DMS79 (cell line): ENCODE measurements at regions not wholly inside any gene's neighbourhood (a gene's known extent, or its start where the extent isn't known, plus 50 kb on each side); places are given as distances from the start of the nearest gene placed in this dataset.
A peak's percentile ranks its signal among the peaks of the same experiment; 100 is the strongest.

ENCODE experiments used
- DNase-seq: peaks from one replicate; lab custom pipeline; 2025; lab: John Stamatoyannopoulos, UW

DNA sequence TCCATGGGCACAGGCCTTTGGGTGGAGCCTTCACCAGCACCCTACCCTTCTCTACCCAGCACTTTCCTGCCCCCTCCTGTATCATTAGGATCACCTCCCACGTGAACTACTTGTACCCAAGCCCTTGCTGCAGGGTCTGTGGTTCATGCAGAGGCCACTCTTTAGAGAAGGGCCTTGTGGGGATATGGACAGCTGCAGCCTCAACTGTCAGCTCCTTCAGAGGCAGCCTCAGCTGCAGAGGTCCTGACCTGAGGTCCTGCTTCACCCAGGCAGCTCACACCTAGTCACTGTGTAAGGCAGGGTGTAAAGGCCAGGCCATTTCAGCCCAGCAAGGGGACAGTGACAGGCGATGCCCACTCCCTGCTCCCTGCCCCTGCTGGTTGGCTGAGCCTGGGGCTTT lies 448.6 kb upstream of the PROK2 start:
- no peak for DNase-seq

DNA sequence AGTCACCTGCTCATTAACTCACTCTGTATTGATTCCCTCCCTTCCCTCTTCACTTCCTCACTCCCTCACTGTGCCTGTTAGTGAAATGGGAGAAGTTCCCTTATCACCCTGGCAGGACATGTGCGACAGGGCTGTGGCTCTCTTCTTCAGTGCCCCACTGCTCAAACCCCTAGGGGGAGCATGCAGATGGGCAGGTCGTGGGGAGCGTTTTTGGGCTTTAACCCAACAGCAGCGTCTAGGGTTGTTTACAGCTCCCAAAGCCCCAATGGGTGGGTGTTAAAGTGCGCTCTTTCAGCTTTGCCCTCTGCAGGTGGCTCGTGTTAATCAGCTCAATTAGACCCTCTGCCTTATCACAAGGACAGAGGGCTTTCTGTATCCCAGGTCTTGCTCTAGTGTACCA lies 447.8 kb upstream of the PROK2 start:
- DNase-seq: no peak

DNA sequence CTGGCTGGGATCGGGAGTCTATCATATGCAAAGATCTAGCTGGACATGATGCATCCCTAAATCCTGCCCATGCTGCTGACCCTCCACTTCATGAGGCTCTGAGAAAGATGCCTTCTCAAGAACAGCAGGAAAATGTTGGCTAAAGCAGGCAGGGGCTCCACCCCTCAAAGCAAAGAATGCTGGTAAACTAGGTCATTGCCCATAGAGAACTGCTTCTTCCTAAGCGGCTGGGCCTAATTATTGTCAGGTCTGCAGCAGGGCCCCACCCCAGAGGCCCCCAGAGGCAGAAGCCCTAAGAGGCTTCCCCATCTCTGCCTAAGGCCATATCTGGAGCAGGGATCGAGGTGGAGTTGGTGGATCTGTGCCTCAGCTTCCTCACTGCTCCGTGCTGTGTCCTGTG lies 447.4 kb upstream of the PROK2 start:
- DNase-seq: no peak

DNA sequence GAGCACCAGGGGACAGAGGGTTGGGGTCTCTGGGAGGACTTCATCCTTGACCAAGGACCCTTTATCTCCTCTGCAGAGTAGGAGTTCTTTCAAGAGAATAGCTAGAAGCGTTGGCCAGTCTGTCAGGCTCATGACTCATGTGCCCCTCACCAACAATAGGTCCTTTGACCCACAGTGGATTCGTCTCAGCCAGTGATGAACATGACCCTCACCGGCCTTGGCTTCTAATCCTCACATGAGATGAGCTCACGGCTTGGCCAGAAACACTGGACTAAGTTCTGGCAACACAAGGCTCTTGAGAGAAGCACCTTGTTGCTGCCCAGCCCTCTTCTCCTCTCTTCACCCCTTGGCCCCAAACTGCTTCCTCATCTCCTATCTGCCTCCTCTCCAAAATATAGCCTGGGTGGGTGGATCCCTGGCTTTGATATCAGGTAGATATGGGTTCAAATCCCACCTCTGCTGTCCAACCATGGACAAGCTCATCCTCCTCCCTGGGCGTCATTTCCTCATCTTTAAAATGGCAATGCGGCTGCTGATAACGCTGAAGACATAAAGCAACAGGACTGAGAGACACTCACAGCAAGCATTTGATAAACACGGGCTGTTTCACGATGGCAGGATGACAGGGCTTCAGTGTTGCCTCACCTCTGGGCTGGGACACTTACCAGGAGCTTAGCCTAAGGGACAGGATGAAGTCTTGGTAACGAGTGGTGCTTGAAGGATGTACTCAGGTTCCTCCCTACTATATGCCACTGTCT lies 446.7 kb upstream of the PROK2 start:
- no peak for DNase-seq

DNA sequence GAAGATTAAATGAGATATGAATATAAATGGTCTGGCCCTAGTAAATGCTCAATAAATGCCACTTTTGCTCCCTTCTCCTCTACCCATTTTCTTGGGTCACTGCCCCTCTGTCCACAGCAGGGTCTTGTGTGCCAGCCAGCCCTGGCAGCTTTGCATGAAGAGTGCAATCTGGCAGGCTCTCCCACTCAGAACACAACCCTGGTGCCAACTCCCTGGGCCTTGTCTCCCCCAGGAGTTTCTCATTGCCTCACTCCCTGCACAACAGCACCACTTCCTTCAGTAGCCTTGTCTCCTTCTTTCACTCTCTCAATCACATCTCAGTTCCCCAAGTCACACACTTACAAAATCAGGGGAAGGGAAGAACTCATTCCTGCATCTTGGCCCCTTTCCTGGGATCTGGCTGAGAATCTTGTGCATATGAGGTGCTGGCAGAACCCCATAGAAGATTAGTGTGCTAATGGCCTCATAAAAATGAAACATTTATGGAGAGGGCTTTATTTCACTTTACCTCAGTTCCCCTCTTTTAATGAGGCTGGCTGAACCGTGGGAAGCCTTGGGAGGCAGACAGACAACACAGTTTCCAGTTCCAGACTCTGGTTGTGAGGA lies 445.9 kb upstream of the PROK2 start:
- DNase-seq: no peak

DNA sequence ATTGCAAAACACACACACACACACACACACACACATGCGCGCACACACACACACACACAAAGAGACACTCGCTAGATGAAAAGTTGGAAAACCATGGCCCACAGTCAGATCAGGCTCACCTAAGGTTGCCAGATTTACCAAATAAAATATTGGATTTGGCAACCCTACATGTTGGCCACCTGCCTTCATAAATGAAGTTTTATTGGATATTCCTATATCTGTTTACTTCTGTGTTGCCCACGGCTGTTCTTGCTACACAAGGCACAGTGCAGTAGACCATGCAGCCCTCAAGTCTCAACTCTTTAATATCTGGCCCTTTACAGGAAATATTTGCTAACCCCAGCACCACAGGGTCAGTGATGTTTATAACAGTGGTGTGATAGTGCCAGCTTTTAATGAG lies 445.0 kb upstream of the PROK2 start:
- DNase-seq: peak; percentile 3

DNA sequence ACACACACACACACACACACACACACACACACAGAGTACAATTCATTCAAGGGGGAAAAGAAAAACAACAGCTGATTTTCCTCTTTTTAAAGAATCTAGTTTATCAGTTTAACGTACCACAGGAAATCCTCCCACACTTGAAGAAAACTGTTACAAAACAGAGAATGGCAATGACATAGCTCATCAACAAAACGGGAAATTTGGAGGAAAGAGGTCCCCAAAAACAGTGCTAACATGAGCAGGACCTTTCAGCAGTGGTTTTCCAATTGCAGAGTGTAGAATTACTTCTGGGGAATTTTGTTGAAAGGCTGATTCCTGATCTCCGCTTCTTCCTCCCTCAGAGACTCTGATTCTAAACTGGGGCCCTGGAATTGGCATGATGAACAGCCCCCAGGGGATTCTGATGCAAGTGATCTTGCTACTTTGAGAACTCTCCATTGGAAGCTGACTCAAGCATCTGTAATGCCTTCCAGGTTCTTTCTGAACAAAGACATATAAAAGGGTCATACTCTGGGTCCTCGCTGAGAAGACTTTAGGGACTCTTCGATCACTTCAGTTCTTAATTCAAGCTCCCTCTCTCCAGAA lies 442.6 kb upstream of the PROK2 start:
- no peak for DNase-seq

DNA sequence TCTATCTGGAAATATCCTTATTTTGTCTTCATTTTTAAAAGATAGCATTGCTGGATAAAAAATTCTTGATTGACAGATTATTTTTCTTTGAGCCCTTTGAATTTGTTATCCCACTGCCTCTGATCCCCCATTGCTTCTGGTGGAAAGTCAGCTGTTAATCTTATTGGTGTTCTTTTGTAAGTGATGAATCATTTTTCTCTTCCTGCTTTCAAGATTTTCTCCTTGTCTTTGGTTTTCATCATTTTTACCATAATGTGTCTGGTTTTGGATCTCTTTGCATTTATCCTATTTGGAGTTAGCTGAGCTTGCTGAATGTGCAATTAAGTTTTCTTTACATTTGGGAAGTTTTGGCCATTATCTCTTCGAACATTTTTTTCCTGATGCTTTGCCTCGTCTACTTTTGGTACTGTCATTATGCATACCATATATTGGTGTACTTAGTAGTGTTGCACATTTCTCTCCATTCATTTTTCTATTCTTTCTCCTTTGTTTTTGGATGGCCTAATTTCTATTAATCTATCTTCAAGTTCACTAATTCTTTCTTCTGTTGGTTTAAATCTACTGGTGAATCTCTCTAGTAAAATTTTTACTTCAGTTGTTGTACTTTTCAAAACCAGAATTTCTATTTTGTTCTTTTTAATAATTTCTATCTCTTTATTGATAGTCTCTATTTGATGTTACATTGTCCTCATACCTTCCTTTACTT lies 440.0 kb upstream of the PROK2 start:
- no peak for DNase-seq

DNA sequence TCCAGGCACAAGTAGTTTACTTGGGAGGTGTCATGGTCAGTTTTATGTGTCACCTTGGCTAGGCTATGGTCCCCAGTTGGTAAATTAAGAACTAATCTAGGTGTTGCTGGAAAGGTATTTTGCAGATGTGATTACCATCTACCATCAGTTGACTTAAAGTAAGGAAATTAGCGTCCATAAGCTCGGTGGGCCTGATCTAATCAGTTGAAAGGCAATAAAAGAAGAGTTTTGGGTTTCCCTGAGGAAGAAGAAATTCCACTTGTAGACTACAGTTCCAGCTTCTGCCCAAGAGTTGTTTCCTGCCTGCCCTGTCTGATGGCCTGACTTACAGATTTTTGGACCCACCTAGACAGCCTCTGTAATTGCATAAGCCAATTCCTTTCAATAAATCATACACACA lies 438.7 kb upstream of the PROK2 start:
- DNase-seq: no peak

DNA sequence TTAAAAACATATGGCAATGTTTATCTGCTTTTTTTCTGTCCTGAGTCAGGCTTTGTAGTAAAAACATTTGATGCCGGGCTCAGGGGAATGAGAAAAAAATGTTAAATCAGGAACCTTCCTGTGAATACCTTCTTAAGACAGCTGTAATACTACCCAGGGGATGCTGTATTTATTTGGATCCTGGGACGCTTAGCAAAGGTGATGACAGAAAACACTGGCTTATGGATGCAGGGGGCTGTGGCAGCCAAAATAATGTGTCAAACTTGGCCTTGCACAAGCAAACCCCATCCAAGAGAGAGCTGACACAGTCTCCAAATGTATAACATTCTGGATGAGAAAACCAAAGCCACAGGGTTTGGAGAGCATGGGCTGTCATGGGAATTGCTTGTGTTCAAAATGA lies 438.2 kb upstream of the PROK2 start:
- no peak for DNase-seq

DNA sequence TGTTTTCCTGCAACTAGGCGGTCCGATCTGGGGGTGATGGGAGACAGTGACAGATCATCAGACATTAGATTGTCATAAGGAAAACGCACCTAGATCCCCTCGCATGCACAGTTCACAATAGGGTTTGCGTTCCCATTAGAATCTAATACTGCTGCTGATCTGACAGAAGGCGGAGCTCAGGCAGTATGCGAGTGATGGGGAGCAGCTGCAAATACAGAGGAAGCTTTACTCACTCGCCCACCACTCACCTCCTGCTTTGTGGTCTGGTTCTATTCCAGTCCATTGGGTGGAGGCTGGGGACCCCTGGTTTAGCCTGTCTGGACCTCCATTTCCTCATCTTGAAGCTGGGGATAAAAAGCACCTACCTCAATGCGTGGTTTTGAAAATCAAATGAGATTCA lies 437.5 kb upstream of the PROK2 start:
- no peak for DNase-seq

DNA sequence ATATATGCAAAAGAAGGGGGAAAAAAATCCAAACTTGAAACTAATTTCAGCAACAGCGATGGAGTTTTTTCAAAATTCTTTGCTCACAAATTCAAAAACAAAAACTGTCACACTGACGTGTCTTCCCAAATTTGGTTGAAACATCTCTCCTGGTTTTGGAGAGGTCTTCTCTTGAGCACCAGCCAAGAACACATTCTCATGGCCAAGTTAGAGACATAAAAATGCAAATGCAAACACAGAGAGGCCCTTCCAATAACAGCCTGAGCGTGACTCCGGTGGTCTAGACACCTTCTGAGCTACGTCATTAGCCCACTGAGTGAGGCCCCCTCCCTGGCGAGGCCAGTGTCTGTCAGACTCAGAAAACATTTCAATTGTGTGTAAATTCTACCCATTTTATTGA lies 436.0 kb upstream of the PROK2 start:
- no peak for DNase-seq

DNA sequence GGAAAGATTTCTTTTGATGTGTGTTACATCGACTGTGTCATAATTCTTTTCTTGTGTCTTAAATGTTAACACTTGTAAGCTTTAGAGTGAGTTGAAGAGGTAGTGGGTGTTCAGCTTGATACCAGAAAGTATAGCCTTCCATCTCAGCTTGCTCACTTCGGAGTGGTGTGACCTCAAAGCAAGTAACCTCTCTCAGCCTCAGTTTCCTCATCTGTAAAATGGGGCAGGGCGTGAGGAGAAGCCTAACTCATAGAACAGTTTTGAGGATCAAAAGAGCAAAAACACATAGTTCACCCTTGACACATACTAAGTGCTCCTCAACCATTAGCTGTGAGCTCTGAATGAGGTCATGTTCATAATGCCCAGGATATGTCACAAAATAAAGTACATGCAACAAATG lies 434.8 kb upstream of the PROK2 start:
- DNase-seq: no peak

DNA sequence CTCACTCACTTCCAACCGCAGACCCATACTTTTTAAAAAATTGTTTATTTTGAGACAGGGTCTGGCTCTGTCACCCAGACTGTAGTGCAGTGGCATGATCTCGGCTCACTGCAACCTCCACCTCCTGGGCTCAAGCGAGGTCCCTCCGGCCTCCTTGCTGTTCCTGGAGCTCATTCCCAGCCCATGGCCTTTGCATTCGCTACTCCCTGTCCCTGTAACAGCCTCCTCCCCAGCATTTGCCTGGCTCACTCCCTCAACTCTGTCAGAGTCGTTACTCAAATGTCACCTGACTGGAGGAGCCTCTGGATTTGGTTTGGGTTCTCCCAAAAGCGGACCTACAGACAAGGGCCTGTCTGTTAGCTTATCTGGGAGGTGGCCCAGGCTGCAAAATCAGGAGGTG lies 432.6 kb upstream of the PROK2 start:
- no peak for DNase-seq

DNA sequence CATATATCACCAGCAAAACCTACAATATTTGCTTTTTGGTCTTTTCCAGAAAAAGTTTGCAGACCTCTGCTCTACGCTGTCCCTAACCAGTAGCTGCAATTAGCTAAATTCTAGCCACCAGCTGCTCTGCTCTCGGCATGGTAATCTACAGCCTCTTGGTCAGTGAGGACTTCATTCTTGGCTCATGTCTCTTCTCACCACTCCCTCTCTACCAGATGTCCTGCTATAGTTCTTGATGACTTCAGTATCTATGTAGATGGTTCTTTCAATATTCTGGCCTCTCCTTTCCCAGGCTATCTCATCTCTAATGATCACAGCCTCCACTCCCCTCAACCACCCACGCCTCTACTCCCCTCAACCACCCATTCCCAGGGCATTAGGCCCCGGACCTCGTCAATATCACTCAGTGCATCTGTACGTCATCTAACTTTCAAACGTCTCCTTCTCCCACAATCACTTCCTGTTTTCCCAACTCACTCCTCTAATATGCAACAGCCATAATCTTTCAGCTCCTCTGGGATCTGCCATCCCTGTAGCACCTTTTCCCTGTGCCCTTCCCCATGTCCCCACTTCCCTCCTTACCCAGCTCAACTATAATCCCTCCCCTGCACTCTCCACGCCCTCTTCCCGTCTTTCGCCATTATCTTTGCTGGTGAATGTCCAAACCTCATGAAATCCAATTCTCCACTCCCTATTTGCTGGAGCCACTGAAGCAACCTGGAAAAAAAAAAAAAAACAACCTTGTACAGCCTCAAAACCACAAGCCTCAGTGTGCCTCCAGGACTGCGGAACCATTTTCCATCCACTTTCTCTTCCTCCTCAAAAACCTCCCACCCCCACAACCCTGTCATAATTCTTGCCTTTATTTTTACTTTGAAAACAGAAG lies 429.4 kb upstream of the PROK2 start:
- no peak for DNase-seq

DNA sequence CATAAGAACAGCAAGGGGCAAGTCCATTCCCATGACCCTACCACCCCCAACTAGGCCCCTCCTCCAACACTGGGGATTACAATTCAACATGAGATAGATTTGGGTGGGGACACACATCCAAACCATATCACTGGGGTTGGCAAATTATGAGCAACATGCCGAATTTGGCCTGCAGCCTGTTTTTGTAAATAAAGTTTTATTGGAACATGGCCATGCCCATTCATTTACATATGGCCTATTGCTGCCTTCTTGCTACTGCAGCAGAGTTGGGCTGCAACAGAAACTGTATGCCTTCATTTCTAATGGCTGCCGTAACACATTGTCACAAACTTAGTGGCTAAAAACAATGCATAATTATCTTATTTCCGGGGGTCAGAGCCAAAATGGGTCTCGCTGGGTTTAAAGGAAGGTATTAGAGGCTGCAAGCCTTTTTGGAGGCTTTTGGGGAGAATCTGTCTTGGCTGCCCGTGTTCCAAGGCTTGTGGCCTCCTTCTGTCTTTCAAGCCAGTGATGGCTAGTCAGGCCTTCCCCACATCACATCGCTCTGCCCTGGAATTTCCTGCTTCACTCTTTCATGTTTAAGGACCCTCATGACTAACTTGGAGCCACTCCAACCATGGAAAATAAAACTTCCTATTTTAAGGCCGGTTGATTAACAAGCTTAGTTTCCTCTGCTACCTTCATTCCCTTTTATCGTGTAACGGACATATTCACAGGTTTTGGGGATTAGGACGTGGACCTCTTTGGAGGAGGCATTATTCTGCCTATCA lies 428.5 kb upstream of the PROK2 start:
- no peak for DNase-seq

DNA sequence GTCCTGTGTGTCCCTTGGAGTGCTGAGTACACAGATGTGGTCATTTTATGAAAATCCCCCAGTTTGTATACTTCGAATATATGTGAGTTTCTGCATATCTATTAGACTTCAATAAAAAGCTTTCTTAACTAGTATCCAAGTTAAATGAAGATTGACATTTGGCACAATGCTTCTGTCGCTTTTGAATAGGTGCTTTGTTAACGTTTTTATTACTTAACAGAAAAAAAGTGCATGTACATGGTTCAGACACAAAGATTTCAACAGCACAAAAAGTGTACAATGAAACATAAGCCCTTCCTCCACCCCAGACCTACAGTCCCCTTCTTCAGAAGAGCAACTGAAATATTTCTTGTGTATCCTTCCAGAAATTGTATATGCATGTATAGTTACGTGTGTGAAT lies 427.4 kb upstream of the PROK2 start:
- no peak for DNase-seq

DNA sequence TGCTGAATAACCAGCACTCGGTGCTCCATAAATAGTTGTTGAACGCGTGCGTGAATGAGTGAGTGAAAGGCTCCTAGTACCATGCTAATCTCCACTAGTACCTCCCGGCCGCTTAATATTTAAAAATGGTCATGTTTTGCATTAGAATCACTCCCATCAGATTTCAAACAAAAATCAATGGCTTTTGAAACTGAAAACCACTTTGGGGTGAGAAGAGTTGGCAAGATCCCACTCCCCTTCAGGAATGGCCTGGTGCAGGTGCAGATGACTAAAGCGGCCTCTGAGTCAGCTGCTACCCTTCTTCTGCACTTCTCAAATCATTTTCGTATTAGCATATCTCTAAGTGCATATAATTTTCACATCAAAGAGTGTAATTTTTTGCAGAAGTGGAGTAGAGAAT lies 425.3 kb upstream of the PROK2 start:
- DNase-seq: peak; percentile 7

DNA sequence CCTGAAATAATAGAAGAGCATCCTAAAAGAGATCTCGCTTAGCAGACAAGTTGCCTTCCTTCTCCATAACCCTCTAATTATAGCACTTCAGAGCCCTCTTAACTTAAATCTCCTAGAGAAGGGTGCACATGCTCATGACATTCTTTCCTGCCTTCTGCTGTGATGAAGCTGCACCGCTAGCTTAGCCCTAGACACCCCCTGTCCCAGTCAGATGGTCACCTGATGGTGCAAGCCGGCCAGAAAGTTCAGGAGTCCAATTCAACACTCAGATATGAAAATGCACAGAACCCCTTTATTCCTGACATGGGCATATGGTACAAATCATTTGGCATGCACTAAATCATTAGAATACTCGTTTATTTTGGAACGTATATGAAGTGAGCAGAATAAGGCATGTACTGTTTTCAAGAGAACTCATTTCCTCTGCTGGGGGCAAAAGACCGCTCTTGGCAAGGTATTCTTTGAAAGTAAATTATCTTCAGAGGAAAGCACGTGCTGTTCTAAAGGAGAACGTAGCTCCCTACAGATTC lies 420.4 kb upstream of the PROK2 start:
- no peak for DNase-seq

DNA sequence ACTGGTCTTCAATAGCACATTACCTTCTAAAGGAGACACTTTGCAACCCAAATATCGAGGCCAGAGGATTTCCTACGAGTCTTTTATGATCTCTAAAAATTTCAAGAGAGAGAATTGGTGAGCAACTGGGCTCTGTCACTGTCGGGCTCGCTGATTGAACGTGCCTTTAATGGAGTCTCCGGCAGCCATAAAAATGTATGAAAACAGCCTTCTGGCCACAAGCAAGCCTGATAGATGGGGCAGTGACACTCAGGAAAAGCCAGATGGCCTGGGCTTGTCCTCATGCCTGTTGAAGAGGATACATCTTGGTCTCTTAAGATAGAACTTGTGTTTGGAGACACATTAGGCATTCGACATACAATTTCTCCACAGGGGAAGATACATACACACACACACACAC lies 419.5 kb upstream of the PROK2 start:
- DNase-seq: no peak
